ENCODE measurements at regions not wholly inside any gene's neighbourhood (a gene's known extent, or its start where the extent isn't known, plus 50 kb on each side); places are given as distances from the start of the nearest gene placed in this dataset.

DNA sequence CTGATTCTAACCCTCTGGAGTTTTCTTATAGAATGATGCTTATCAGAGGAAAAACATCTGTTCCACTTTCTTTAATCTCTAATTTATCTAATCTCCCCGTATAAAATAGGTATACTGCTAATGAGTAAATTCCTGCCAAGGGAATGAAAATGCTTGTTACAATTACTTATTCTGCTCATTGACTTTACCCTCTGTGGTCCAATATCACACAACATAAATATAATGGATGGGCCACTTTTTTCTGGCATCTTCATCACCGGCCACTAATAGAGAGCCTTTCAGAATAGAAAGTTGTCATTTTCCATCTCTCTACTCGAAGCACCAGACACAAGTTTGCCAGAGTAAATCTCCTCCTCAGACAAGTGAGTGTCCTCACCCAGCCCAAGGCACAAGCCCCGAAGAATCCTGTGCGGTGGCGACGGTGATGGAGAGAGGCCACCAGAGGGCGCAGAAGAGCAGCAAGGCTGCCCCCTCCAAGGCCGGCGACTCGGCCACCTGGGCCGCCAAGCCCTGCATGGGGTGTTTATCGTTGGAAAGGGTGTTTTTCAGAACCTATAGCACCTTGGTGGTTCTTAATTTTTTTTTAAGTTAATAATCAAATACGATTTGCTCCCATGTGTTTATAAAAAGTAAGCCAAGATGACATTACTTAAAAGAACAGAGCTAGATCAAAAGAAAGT lies 212.9 kb upstream of the ARID1B start:
- Mint-ChIP-seq H3K27me3 (ENCODE audit: low read depth) (peaks cover 11% of the 10 kb centered on the region), H3K9me3 (peaks cover 25% of the 10 kb centered on the region), H3K4me1 (peaks cover 12% of the 10 kb centered on the region), H3K4me3 (no peak overlapping the region), H3K27ac (no peak overlapping the region), H3K36me3 (ENCODE audit: low read depth) (no peaks in the 10 kb centered on the region)
- TF ChIP-seq, protein P1, sequence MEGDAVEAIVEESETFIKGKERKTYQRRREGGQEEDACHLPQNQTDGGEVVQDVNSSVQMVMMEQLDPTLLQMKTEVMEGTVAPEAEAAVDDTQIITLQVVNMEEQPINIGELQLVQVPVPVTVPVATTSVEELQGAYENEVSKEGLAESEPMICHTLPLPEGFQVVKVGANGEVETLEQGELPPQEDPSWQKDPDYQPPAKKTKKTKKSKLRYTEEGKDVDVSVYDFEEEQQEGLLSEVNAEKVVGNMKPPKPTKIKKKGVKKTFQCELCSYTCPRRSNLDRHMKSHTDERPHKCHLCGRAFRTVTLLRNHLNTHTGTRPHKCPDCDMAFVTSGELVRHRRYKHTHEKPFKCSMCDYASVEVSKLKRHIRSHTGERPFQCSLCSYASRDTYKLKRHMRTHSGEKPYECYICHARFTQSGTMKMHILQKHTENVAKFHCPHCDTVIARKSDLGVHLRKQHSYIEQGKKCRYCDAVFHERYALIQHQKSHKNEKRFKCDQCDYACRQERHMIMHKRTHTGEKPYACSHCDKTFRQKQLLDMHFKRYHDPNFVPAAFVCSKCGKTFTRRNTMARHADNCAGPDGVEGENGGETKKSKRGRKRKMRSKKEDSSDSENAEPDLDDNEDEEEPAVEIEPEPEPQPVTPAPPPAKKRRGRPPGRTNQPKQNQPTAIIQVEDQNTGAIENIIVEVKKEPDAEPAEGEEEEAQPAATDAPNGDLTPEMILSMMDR (IDR thresholded peaks at IDR 0.05; ENCODE audit: unreplicated experiment in 3 of 3): peak; percentile 93 to 96 (median 94)

DNA sequence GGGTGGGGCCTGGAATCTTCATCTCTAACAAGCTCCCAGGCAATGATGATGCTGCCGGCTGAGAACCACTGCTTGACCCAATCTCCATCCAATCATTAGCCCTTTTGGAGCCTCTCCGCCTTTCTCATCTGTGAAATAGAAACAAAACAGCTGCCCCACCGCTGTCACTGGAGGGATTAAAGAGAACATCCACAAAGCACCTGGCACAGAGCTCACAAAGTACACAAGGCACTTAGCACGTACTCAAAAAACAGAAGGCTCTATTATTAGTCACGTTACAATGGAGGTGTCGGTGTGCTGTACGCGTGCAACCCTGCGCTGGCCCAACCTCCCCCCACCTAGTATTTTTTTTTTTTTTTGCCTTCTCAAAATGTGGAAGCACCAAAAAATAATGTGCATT lies 213.5 kb upstream of the ARID1B start:
- Mint-ChIP-seq H3K27me3 (ENCODE audit: low read depth) (peaks cover 6% of the 10 kb centered on the region), H3K27ac (no peak overlapping the region), H3K4me3 (no peak overlapping the region), H3K4me1 (peaks cover 12% of the 10 kb centered on the region), H3K9me3 (peaks cover 23% of the 10 kb centered on the region), H3K36me3 (ENCODE audit: low read depth) (no peaks in the 10 kb centered on the region)
- TF ChIP-seq, protein P1 (IDR thresholded peaks at IDR 0.05; ENCODE audit: unreplicated experiment in 3 of 3): no peak

DNA sequence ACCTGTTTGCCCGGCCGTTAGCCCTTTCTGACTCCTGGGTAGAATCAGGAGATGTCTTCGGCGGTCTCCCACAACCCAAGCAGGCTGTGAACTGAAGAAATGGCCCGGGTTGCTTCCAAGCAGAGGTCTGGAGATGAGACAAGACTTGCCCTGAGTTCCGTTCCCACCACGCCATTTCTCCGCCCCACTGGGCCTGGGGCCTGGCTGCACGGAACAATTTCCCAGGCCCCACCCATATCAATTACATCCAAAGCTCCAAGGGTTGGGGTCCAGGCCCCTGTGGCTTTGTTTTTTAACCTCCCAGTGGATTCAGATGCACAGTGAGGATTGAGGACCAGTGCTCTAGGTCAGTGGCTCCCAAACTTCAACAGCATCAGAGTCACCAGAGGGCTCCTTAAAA lies 214.5 kb upstream of the ARID1B start:
- peaks cover 14% of the 10 kb centered on the region for H3K4me1 Mint-ChIP-seq
- peaks cover 20% of the 10 kb centered on the region for H3K9me3 Mint-ChIP-seq
- H3K4me3 Mint-ChIP-seq: no peak overlapping the region
- TF ChIP-seq, protein P1 (IDR thresholded peaks at IDR 0.05; ENCODE audit: unreplicated experiment in 3 of 3): no peak
- H3K36me3 Mint-ChIP-seq (ENCODE audit: low read depth): no peaks in the 10 kb centered on the region
- H3K27ac Mint-ChIP-seq: no peak overlapping the region
- H3K27me3 Mint-ChIP-seq (ENCODE audit: low read depth): peaks cover 5% of the 10 kb centered on the region

DNA sequence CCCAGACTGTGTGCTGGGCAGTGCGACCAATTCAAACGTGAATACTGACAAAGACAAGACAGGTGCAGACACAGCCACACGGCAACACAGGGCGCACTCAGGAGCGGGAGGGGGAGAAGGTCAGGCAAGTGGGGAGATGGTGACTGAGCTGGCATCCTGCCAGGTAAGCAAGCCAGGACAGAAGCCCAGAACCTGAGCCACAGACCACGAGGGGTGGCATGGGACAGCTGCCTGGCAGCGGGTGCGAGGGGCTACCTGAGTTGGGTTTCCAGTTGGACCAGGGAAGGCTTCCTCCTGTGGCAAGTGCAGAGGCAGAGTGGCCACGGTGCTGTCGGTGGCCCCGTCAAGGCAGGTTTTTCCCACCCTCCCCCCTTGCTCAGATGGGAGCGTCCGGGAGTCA lies 215.2 kb upstream of the ARID1B start:
- no peak overlapping the region for H3K27ac Mint-ChIP-seq
- no peak overlapping the region for H3K4me3 Mint-ChIP-seq
- H3K9me3 Mint-ChIP-seq: peaks cover 18% of the 10 kb centered on the region
- TF ChIP-seq, protein P1 (IDR thresholded peaks at IDR 0.05; ENCODE audit: unreplicated experiment in 3 of 3): no peak
- no peaks in the 10 kb centered on the region for H3K36me3 Mint-ChIP-seq (ENCODE audit: low read depth)
- H3K4me1 Mint-ChIP-seq: peaks cover 20% of the 10 kb centered on the region
- peaks cover 5% of the 10 kb centered on the region for H3K27me3 Mint-ChIP-seq (ENCODE audit: low read depth)

DNA sequence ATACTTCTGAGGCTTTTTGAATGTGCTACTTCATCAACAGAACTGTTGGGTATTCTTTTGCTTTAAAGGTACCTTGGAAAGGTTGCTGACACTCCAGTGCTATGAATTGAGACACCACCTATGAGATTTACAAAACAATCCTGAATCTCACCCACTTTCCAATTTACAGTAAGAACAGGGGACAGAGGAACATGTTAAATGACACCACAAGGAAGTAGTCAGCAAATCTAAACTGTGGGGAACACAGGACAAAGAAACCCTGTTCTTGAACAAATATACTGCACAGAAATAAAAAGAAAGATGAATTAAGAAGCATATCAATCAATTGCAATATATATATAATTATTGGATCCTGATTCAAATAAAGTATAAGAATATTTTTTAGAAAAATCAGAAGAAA lies 216.7 kb upstream of the ARID1B start:
- peaks cover 23% of the 10 kb centered on the region for H3K4me1 Mint-ChIP-seq
- H3K27me3 Mint-ChIP-seq (ENCODE audit: low read depth): peaks cover under 1% of the 10 kb centered on the region
- no peak overlapping the region for H3K27ac Mint-ChIP-seq
- H3K36me3 Mint-ChIP-seq (ENCODE audit: low read depth): no peaks in the 10 kb centered on the region
- H3K9me3 Mint-ChIP-seq: peaks cover 17% of the 10 kb centered on the region
- TF ChIP-seq, protein P1 (IDR thresholded peaks at IDR 0.05; ENCODE audit: unreplicated experiment in 3 of 3): no peak
- H3K4me3 Mint-ChIP-seq: no peak overlapping the region

DNA sequence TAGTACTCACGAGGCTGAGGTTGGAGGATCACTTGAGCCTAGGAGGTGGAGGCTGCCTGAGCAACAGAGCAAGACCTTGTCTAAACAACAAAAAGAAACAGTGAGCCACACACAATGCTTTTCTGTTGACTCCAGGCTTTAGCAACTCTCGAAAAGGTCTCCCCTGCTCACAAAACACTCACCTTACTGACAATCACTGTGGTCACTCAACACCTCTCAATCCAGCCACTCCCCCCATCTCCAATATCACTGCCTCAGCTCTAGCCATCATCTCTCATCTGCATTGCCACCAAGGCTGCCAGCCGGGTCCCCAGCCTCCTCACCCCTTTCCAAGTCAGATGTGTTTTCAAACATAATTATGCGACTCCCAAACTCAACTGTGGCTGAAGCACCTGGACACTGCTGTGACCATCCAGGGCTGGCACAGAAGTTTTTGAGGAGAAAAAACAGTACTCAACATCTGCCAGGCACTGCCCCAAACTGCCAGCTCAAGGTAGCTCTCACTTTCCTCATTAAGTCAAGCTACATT lies 218.0 kb upstream of the ARID1B start:
- Mint-ChIP-seq H3K27ac (no peak overlapping the region), H3K36me3 (ENCODE audit: low read depth) (no peaks in the 10 kb centered on the region), H3K27me3 (ENCODE audit: low read depth) (no peaks in the 10 kb centered on the region), H3K4me1 (peaks cover 19% of the 10 kb centered on the region), H3K9me3 (peaks cover 17% of the 10 kb centered on the region), H3K4me3 (no peak overlapping the region)
- TF ChIP-seq, protein P1 (IDR thresholded peaks at IDR 0.05; ENCODE audit: unreplicated experiment in 3 of 3): no peak
